ENCODE measurements at regions not wholly inside any gene's neighbourhood (a gene's known extent, or its start where the extent isn't known, plus 50 kb on each side); places are given as distances from the start of the nearest gene placed in this dataset.
A peak's percentile ranks its signal among the peaks of the same experiment; 100 is the strongest.

DNA sequence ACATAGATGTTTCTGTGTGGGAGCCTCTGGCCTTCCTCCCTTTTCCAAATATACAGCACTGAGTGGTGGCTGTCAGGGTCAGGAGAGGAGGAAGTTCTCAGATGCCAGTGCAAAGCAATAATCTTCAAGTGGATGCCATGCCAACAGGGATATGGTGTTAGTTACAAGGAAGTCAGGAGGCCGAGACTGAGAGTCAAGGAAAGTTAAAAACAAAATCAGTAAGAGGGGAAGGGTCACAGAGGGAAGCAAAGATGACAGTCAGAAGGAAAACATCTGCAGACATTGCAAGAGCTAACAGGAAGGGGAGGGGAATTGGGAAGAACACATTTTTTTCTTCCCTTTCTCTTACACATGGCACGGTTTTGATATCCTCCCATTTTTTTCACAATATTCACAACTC is 691.4 kb downstream of the ADGRL2 start:
- FAIRE-seq, result no peak
- no peak for TF ChIP-seq POLR2A (IDR thresholded peaks at IDR 0.05; ENCODE audit: low read depth, low read length)
- no peak for DNase-seq (ENCODE audit: insufficient read length, low spot score)

DNA sequence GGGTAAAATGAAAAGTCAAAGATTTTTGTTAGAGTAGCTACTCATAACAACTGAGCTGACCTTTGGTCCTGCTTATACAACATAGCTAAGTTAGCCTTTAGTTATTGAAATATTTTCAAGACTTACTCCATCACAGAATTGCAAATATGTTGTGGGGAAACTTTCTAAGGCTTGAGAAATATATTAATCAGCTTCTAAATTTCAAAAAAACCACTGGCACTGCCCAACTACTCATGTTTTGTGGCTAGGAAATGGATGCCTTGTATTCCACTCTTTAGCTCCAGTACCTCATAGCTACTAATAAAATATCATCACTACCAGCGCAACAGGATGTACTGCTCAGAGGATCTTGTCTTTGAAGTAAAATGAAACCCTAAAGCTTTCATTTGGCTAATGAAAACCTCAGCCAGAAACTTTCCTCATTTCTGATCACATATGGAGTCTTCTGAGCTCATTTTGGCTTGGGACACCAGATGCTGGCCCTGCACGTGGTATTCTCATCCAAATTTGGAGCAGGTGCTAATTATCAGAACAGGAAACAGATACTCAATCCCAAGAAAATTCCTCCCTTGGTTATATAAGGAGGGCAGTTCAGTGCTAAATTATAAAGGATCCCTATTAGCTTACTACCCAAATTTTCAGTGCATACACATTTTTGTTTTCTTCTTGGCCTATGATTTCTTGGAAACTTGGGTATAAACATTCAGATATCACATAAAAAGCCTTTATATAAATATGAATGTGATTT is 690.7 kb downstream of the ADGRL2 start:
- no peak for TF ChIP-seq POLR2A (IDR thresholded peaks at IDR 0.05; ENCODE audit: low read depth, low read length)
- DNase-seq (ENCODE audit: insufficient read length, low spot score) (no peak), FAIRE-seq (no peak)

DNA sequence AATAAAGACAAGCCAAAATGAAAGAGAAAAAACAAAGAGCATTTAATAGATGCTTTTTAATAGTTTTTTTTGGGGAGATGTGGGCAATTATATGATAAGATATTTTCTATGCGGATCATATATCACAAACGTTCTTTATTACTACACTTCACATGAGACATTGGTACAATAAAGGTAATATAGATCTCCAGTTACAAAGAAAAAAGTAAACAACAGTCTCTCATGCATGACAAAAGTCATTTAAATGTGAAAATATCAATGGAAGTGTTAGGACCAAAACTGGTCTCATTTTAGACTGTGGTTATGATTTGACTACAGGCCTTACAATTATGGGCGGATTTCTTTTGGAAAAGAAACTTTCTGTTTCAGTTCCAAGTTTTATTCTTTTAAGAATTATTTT is 687.0 kb downstream of the ADGRL2 start:
- FAIRE-seq, result no peak
- DNase-seq (ENCODE audit: insufficient read length, low spot score), result no peak
- no peak for TF ChIP-seq POLR2A (IDR thresholded peaks at IDR 0.05; ENCODE audit: low read depth, low read length)

GRCh38 chr1:82486969-82487368 is 686.2 kb downstream of the ADGRL2 start:
- DNase-seq (ENCODE audit: insufficient read length, low spot score) (no peak), FAIRE-seq (no peak)
- TF ChIP-seq POLR2A (IDR thresholded peaks at IDR 0.05; ENCODE audit: low read depth, low read length), result no peak

DNA sequence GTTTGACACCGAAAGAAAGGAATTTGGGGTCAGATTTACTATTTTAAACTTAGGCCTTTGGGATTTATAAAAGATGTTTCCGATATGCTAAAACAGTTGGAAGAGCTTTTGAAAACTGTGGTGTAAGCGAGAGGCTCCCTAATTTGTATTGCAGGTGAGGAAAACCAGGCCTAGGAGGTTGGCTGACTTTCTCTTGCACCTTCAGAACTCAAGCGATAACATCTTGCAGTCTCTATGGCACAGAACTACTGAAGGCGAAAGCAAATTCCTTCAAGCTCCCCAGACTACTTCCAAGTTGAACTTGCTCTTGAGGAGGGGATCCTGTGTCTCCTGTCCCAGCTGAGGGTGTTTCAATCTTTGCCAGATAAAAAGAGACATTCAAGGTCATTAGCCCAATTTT is 685.7 kb downstream of the ADGRL2 start:
- DNase-seq (ENCODE audit: insufficient read length, low spot score) (no peak), FAIRE-seq (no peak)
- no peak for TF ChIP-seq POLR2A (IDR thresholded peaks at IDR 0.05; ENCODE audit: low read depth, low read length)

DNA sequence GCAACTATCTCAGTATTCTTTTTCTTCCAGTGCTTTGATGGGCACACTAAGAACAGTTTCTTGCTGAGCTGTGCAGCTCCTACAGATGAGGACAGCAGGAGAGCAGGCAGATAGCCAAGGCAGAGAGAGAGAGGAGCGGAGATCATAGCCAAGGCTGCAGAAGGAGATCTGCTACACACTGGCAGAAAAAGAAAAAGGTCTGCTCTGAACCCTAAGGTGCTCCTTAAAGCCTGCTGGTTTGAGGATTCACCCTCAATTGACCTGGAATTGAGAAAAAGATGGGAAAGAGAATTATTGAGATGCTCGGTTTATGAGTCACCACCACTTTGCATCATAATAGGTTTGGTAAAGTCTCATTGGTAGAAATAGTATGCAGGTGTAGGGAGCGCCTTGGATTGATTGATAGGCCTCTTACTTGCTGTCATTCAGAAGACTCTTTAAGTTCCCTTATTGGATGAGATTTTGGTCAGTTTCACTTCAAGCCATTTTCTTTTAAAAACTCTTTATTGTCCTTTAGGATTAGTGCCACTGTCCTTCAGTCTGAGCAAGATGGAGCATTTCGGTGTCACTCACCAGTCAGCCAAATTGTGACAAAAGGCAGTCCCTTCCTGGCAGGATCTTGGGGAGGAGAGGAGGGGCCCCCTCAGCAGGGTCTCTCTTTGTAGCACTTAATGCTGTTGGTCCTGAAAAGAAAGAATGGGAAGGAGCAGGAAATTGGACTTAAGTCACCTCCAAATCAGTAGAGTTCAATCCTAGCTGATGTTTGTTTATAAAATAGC is 685.0 kb downstream of the ADGRL2 start:
- DNase-seq (ENCODE audit: insufficient read length, low spot score), result peak; percentile 7

GRCh38 chr1:82483146-82483545 is 682.4 kb downstream of the ADGRL2 start:
- FAIRE-seq (peak; percentile 55), DNase-seq (ENCODE audit: insufficient read length, low spot score) (no peak)
- no peak for TF ChIP-seq POLR2A (IDR thresholded peaks at IDR 0.05; ENCODE audit: low read depth, low read length)

More for the DNA sequence above, 685.0 kb downstream of the ADGRL2 start:
- no peak for TF ChIP-seq POLR2A (IDR thresholded peaks at IDR 0.05; ENCODE audit: low read depth, low read length)
- peak; percentile 33 for FAIRE-seq

DNA sequence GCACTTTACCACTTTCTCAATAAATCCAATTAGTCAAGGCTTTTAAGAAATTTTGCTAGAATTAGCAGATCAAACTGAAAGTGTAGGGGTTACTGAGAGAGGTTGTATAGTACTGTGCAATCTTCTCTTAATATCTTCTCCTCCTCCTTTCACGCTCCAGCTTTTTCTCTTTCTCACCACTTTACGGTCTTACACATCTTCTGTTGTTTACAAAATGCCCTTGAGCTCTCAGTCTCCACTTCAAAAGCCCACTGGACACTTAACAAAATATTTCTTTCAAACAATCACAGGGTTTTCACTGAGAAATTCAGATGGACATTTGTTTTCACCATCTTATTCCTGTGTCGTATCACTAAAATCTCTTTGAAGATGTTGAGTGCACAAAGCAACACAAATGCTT is 678.2 kb downstream of the ADGRL2 start:
- FAIRE-seq, result no peak
- no peak for TF ChIP-seq POLR2A (IDR thresholded peaks at IDR 0.05; ENCODE audit: low read depth, low read length)

DNA sequence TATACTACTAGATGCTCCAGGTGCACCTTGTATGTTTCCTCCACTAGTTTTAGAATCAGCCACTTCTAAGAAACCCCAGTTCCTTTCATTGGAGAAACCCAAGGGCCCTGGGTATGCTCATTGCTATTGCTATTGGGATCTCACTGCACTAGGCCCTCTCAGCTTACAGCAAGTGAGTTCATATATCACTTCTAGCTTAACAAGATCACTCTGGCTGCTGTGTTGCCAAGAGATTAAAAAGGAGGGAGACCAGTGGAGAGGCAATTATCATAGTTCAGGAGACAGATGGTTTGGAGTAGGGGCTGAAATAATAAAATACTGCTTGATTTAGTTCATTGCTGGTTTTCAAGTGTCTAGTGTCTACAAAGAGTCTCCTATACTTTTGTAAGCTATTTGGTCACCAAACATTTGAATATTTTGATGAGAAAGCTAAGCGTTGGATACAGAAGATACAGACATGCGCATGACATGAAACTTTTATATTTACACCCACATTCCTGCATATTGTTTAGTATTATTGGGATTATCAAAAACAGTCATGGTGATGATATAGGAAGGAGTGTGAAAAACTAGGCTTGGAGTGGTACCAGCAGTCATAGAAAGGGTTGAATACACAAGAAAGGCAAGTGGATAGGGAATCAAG is 671.9 kb downstream of the ADGRL2 start:
- no peak for FAIRE-seq

More for the DNA sequence above, 678.2 kb downstream of the ADGRL2 start:
- no peak for DNase-seq (ENCODE audit: insufficient read length, low spot score)

GRCh38 chr1:82466891-82467290 is 666.2 kb downstream of the ADGRL2 start:
- no peak for FAIRE-seq
- DNase-seq (ENCODE audit: insufficient read length, low spot score), result no peak
- TF ChIP-seq POLR2A (IDR thresholded peaks at IDR 0.05; ENCODE audit: low read depth, low read length), result no peak

More for the DNA sequence above, 671.9 kb downstream of the ADGRL2 start:
- no peak for TF ChIP-seq POLR2A (IDR thresholded peaks at IDR 0.05; ENCODE audit: low read depth, low read length)
- no peak for DNase-seq (ENCODE audit: insufficient read length, low spot score)

DNA sequence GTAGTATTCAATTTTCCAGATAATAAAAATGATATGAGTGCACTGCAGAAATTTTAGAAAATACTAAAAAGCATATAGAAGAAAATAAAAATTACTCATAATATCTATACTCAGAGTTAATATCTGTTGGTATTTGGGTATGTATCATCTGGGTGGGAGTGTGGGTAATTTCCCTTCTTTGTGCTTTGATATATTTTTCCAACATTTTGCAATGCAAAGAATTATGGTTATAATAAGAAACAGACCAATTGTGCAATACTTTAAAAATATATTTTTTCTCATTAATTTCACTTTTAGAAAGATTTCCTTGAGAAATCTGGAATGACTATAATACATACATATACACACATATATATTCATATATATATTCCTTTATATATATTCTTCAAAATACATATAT is 665.7 kb downstream of the ADGRL2 start:
- FAIRE-seq, result no peak
- no peak for TF ChIP-seq POLR2A (IDR thresholded peaks at IDR 0.05; ENCODE audit: low read depth, low read length)
- no peak for DNase-seq (ENCODE audit: insufficient read length, low spot score)

- DNase-seq (ENCODE audit: insufficient read length, low spot score) (no peak), FAIRE-seq (no peak)
- TF ChIP-seq POLR2A (IDR thresholded peaks at IDR 0.05; ENCODE audit: low read depth, low read length), result no peak
Measured at GRCh38 chr1:82465024-82465423, 664.3 kb downstream of the ADGRL2 start.

- no peak for FAIRE-seq
Measured at GRCh38 chr1:82464362-82465001, 663.7 kb downstream of the ADGRL2 start.

DNA sequence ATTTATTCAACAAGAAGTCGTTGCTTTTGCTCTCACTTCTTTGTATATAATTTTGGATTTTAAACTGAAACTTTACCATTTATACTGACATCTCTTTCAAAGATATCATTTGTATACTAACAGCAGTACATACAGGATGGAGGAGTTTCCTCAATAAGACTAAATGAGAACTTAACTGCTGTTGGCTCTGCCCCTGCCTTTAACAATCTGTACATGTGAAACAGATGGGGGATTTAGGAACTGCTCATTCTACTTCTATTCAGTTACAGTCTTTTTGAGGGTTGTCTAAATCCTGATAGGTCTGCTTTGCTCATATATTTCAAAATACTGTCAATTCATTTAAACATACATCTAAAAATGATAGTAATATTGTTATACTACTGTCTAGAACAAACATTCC is 663.2 kb downstream of the ADGRL2 start:
- DNase-seq (ENCODE audit: insufficient read length, low spot score) (no peak), FAIRE-seq (no peak)
- no peak for TF ChIP-seq POLR2A (IDR thresholded peaks at IDR 0.05; ENCODE audit: low read depth, low read length)

More at GRCh38 chr1:82464362-82465001, 663.7 kb downstream of the ADGRL2 start:
- DNase-seq (ENCODE audit: insufficient read length, low spot score), result no peak
- no peak for TF ChIP-seq POLR2A (IDR thresholded peaks at IDR 0.05; ENCODE audit: low read depth, low read length)

Measured in H54 (cell line).